GM23248 (cell line): ENCODE measurements at regions not wholly inside any gene's neighbourhood (a gene's known extent, or its start where the extent isn't known, plus 50 kb on each side); places are given as distances from the start of the nearest gene placed in this dataset.
"Not testable (repeated sequence)": the region's sequence is repeated elsewhere in the genome, so short reads cannot be mapped to it uniquely, and the experiment has no call there.

Experiments
- DNase-seq: peaks from one replicate; pipeline ENCODE4 v3.0.0-alpha.2; 2015
- H2AFZ ChIP-seq: fragments of 200-600 bp; sonication (generic); 2 replicates; pipeline ENCODE4 v1.6.1; 2016; ENCODE audit warnings: antibody characterized with exemption
- H3F3A ChIP-seq: fragments of 200-600 bp; sonication (generic); 2 replicates; pipeline ENCODE4 v1.6.1; 2016; ENCODE audit warnings: mild to moderate bottlenecking, antibody characterized with exemption, mixed run types; ENCODE audit not compliant: insufficient read depth
- H3K27ac ChIP-seq: fragments of 200-600 bp; sonication (generic); 2 replicates; pipeline ENCODE4 v1.5.1; 2016; ENCODE audit warnings: mild to moderate bottlenecking
- H3K27me3 ChIP-seq: fragments of 200-600 bp; sonication (generic); replicated peaks from 2 replicates; pipeline ENCODE4 v1.6.1; 2016; ENCODE audit warnings: mild to moderate bottlenecking; ENCODE audit not compliant: insufficient read depth
- H3K36me3 ChIP-seq: fragments of 200-600 bp; sonication (generic); 2 replicates; pipeline ENCODE4 v1.6.1; 2016; ENCODE audit warnings: low read depth, mild to moderate bottlenecking
- H3K4me1 ChIP-seq: fragments of 200-600 bp; sonication (generic); 2 replicates; pipeline ENCODE4 v1.6.1; 2016; ENCODE audit warnings: mild to moderate bottlenecking; ENCODE audit not compliant: insufficient read depth
- H3K4me2 ChIP-seq: fragments of 200-600 bp; sonication (generic); one replicate; pipeline ENCODE4 v1.6.1; 2016; ENCODE audit warnings: mild to moderate bottlenecking; ENCODE audit not compliant: unreplicated experiment
- H3K4me3 ChIP-seq: fragments of 200-600 bp; sonication (generic); 2 replicates; pipeline ENCODE4 v1.5.1; 2016; ENCODE audit warnings: mild to moderate bottlenecking
- H3K79me2 ChIP-seq: fragments of 200-600 bp; sonication (generic); 2 replicates; pipeline ENCODE4 v1.6.1; 2016; ENCODE audit warnings: mild to moderate bottlenecking; ENCODE audit not compliant: insufficient read depth
- H3K9ac ChIP-seq: fragments of 200-600 bp; sonication (generic); 2 replicates; pipeline ENCODE4 v1.6.1; 2016; ENCODE audit warnings: mild to moderate bottlenecking
- H3K9me2 ChIP-seq: fragments of 200-600 bp; sonication (generic); 2 replicates; pipeline ENCODE4 v1.6.1; 2016; ENCODE audit warnings: mixed run types, mild to moderate bottlenecking, moderate library complexity; ENCODE audit not compliant: insufficient read depth
- H3K9me3 ChIP-seq: fragments of 200-600 bp; sonication (generic); one replicate; pipeline ENCODE4 v1.6.1; 2017; ENCODE audit warnings: low read depth
- H4K20me1 ChIP-seq: fragments of 200-600 bp; sonication (generic); 2 replicates; pipeline ENCODE4 v1.6.0; 2016; ENCODE audit not compliant: insufficient read depth
- EZH2 ChIP-seq: fragments of 200-600 bp; sonication (generic); IDR thresholded peaks from 2 replicates; pipeline ENCODE4 v1.6.1; 2018; ENCODE audit warnings: antibody characterized with exemption, mild to moderate bottlenecking; ENCODE audit not compliant: insufficient read depth, poor library complexity, severe bottlenecking
- EZH2phosphoT487 ChIP-seq: fragments of 200-600 bp; sonication (generic); IDR thresholded peaks from 2 replicates; pipeline ENCODE4 v1.6.1; 2018; ENCODE audit warnings: antibody characterized with exemption, moderate library complexity, mild to moderate bottlenecking, low read depth; ENCODE audit not compliant: insufficient read depth
- WGBS, 2 experiments: methylation state at CpG; one replicate each; pipeline ENCODE4 v1.1.6; 2015 to 2017; ENCODE audit warnings: low lambda C conversion rate in 2 of 2, low coverage in 1 of 2; ENCODE audit errors: missing lambda C conversion rate in 2 of 2; 5-methylcytosine and 5-hydroxymethylcytosine counted together
- in situ Hi-C: fragments of 300-500 bp; cut with MboI; formaldehyde crosslinking; loops from 2 replicates; pipeline ENCODE4 v1.15.0; 2020

- Histone ChIP-seq H3K27ac (no peak overlapping the region), H3F3A (no peaks in the 10 kb centered on the region), H4K20me1 (no peaks in the 10 kb centered on the region), H3K4me3 (no peak overlapping the region), H3K4me1 (no peaks in the 10 kb centered on the region), H3K27me3 (no peaks in the 10 kb centered on the region), H3K9me3 (no peaks in the 10 kb centered on the region), H3K79me2 (no peaks in the 10 kb centered on the region), H3K4me2 (no peak overlapping the region), H3K36me3 (no peaks in the 10 kb centered on the region), H3K9ac (no peak overlapping the region), H3K9me2 (no peaks in the 10 kb centered on the region), H2AFZ (no peak overlapping the region)
- WGBS, 2 experiments, result 17 to 31% methylated on average over 2 of the region's 2 CpGs
- DNase-seq, result no peak
- in situ Hi-C loops, result no loop called here
- TF ChIP-seq EZH2phosphoT487, result no peak
- TF ChIP-seq EZH2, result no peak
Measured at GRCh38 chr20:22060610-22061009, 355.1 kb downstream of the PAX1 start.

GRCh38 chr20:22058746-22059145 lies 353.3 kb downstream of the PAX1 start:
- no peaks in the 10 kb centered on the region for H3K9me2 ChIP-seq
- no peaks in the 10 kb centered on the region for H3K4me1 ChIP-seq
- H4K20me1 ChIP-seq, result no peaks in the 10 kb centered on the region
- no peak for DNase-seq
- in situ Hi-C loops, result no loop called here
- H3K79me2 ChIP-seq, result no peaks in the 10 kb centered on the region
- no peak overlapping the region for H3K4me2 ChIP-seq
- H3K27me3 ChIP-seq, result no peaks in the 10 kb centered on the region
- no peak overlapping the region for H3K9ac ChIP-seq
- no peaks in the 10 kb centered on the region for H3K36me3 ChIP-seq
- no peak overlapping the region for H3K27ac ChIP-seq
- TF ChIP-seq EZH2phosphoT487, result no peak
- TF ChIP-seq EZH2, result no peak
- no peak overlapping the region for H2AFZ ChIP-seq
- H3K9me3 ChIP-seq, result no peaks in the 10 kb centered on the region
- no peaks in the 10 kb centered on the region for H3F3A ChIP-seq
- no peak overlapping the region for H3K4me3 ChIP-seq

- Histone ChIP-seq H3K9ac (no peak overlapping the region), H3K27ac (no peak overlapping the region), H3K4me1 (no peaks in the 10 kb centered on the region), H2AFZ (no peak overlapping the region), H3K4me3 (no peak overlapping the region), H3K36me3 (no peaks in the 10 kb centered on the region), H3K79me2 (no peaks in the 10 kb centered on the region), H3F3A (no peaks in the 10 kb centered on the region), H3K9me3 (no peaks in the 10 kb centered on the region), H3K9me2 (no peaks in the 10 kb centered on the region), H3K27me3 (no peaks in the 10 kb centered on the region), H3K4me2 (no peak overlapping the region), H4K20me1 (no peaks in the 10 kb centered on the region)
- TF ChIP-seq EZH2phosphoT487 (no peak), EZH2 (no peak)
- DNase-seq, result no peak
- WGBS, 2 experiments, result 32 to 44% methylated on average over 1 of the region's 1 CpG
- in situ Hi-C loops, result no loop called here
Measured at GRCh38 chr20:22055981-22056380, 350.5 kb downstream of the PAX1 start.

GRCh38 chr20:22052025-22052650 lies 346.7 kb downstream of the PAX1 start:
- in situ Hi-C loops, result no loop called here
- Histone ChIP-seq H3F3A (no peaks in the 10 kb centered on the region), H3K27me3 (no peaks in the 10 kb centered on the region), H3K9me3 (no peaks in the 10 kb centered on the region), H3K4me3 (no peak overlapping the region), H3K4me1 (no peaks in the 10 kb centered on the region), H4K20me1 (no peaks in the 10 kb centered on the region), H3K9me2 (no peaks in the 10 kb centered on the region), H3K36me3 (no peaks in the 10 kb centered on the region), H2AFZ (no peak overlapping the region), H3K27ac (no peak overlapping the region), H3K79me2 (no peaks in the 10 kb centered on the region), H3K9ac (no peak overlapping the region), H3K4me2 (no peak overlapping the region)
- TF ChIP-seq EZH2phosphoT487 (no peak), EZH2 (no peak)
- WGBS, 2 experiments, result 12 to 35% methylated on average over 1 of the region's 1 CpG
- DNase-seq, result peak; percentile 17

- H4K20me1 ChIP-seq, H3F3A ChIP-seq, H3K27me3 ChIP-seq, H3K27ac ChIP-seq, H2AFZ ChIP-seq, H3K9me3 ChIP-seq, H3K4me1 ChIP-seq, H3K36me3 ChIP-seq, DNase-seq, H3K4me3 ChIP-seq, H3K4me2 ChIP-seq, in situ Hi-C loops, H3K9me2 ChIP-seq, H3K9ac ChIP-seq, H3K79me2 ChIP-seq: not testable (repeated sequence)
- 47 to 59% methylated on average over 12 to 13 of the region's 13 CpGs for WGBS, 2 experiments
Measured at GRCh38 chr20:22045956-22046507, 340.6 kb downstream of the PAX1 start.
